Peyer's patch (tissue), 4 donors: ENCODE measurements at regions not wholly inside any gene's neighbourhood (a gene's known extent, or its start where the extent isn't known, plus 50 kb on each side); places are given as distances from the start of the nearest gene placed in this dataset.

Source experiments
- CTCF ChIP-seq, 6 experiments: fragments of 450-650 bp in 4 of 6; fragments of 200-600 bp in 2 of 6; sonication (generic) in 1 of 6; IDR thresholded peaks; one replicate each; pipeline ENCODE4 v1.5.1; 2017 to 2019; ENCODE audit warnings: antibody characterized with exemption in 6 of 6, mild to moderate bottlenecking in 3 of 6, moderate library complexity in 1 of 6
- POLR2A ChIP-seq, 2 donors: fragments of 450-650 bp; IDR thresholded peaks; one replicate each; pipeline ENCODE4 v1.5.1; 2017; ENCODE audit warnings: antibody characterized with exemption in 2 of 2, mild to moderate bottlenecking in 2 of 2, moderate library complexity in 2 of 2

GRCh38 chr10:123607386-123607785 lies 58.8 kb upstream of the GPR26 start:
- TF ChIP-seq CTCF (IDR thresholded peaks at IDR 0.05) (no peak), POLR2A (IDR thresholded peaks at IDR 0.05) (no peak)
